Loucy (cell line): ENCODE measurements at regions not wholly inside any gene's neighbourhood (a gene's known extent, or its start where the extent isn't known, plus 50 kb on each side); places are given as distances from the start of the nearest gene placed in this dataset.
"Not testable (repeated sequence)": the region's sequence is repeated elsewhere in the genome, so short reads cannot be mapped to it uniquely, and the experiment has no call there.

ENCODE experiments used
- H2AFZ ChIP-seq: fragments of 200-600 bp; sonication (generic); 2 replicates; pipeline ENCODE4 v1.6.0; 2016; ENCODE audit warnings: antibody characterized with exemption, mild to moderate bottlenecking, low read length, moderate library complexity
- H3F3A ChIP-seq: fragments of 200-600 bp; 2 replicates; pipeline ENCODE4 v1.6.0; 2016; ENCODE audit warnings: antibody characterized with exemption, low read depth, mild to moderate bottlenecking
- H3K27me3 ChIP-seq: fragments of 200-600 bp; sonication (generic); 2 replicates; pipeline ENCODE4 v1.6.1; 2014; ENCODE audit warnings: low read length, mild to moderate bottlenecking; ENCODE audit not compliant: insufficient read depth, poor library complexity, severe bottlenecking
- H3K36me3 ChIP-seq: fragments of 200-600 bp; sonication (generic); 2 replicates; pipeline ENCODE4 v1.6.1; 2016; ENCODE audit warnings: low read length; ENCODE audit not compliant: insufficient read depth
- H3K4me1 ChIP-seq: fragments of 200-600 bp; sonication (generic); 2 replicates; pipeline ENCODE4 v1.5.1; 2014; ENCODE audit warnings: low read length, mild to moderate bottlenecking; ENCODE audit not compliant: insufficient read depth, poor library complexity, severe bottlenecking
- H3K4me2 ChIP-seq: fragments of 200-600 bp; sonication (generic); 2 replicates; pipeline ENCODE4 v1.6.0; 2014; ENCODE audit warnings: antibody characterized with exemption, low read length, low read depth, mild to moderate bottlenecking; ENCODE audit not compliant: poor library complexity, severe bottlenecking
- H3K4me3 ChIP-seq: fragments of 200-600 bp; sonication (generic); 2 replicates; pipeline ENCODE4 v1.5.1; 2014; ENCODE audit warnings: low read length, mild to moderate bottlenecking, mixed read lengths; ENCODE audit not compliant: poor library complexity, severe bottlenecking
- H3K79me2 ChIP-seq: fragments of 200-600 bp; sonication (generic); 2 replicates; pipeline ENCODE4 v1.6.1; 2014; ENCODE audit warnings: low read length; ENCODE audit not compliant: insufficient read depth
- H3K9ac ChIP-seq: fragments of 200-600 bp; sonication (generic); 2 replicates; pipeline ENCODE4 v1.6.0; 2014; ENCODE audit warnings: mild to moderate bottlenecking, low read depth, low read length, moderate library complexity; ENCODE audit not compliant: poor library complexity, severe bottlenecking
- H3K9me2 ChIP-seq: fragments of 200-600 bp; sonication (generic); replicated peaks from 2 replicates; pipeline ENCODE4 v1.6.1; 2016; ENCODE audit warnings: low read depth, low read length, mixed read lengths
- H3K9me3 ChIP-seq: fragments of 200-600 bp; sonication (generic); 2 replicates; pipeline ENCODE4 v1.6.1; 2014; ENCODE audit warnings: mild to moderate bottlenecking, antibody characterized with exemption, low read length, low read depth; ENCODE audit not compliant: insufficient read depth
- H4K20me1 ChIP-seq: fragments of 200-600 bp; sonication (generic); 2 replicates; pipeline ENCODE4 v1.6.0; 2014; ENCODE audit warnings: antibody characterized with exemption, low read length, mild to moderate bottlenecking; ENCODE audit not compliant: insufficient read depth, poor library complexity, severe bottlenecking
- CTCF ChIP-seq: fragments of 200-600 bp; sonication (generic); conservative IDR thresholded peaks from 2 replicates; pipeline ENCODE4 v1.5.1; 2014; ENCODE audit warnings: mild to moderate bottlenecking, antibody characterized with exemption, low read length
- EZH2phosphoT487 ChIP-seq: fragments of 200-600 bp; IDR thresholded peaks from 2 replicates; pipeline ENCODE4 v1.6.1; 2018; ENCODE audit warnings: antibody characterized with exemption, mild to moderate bottlenecking, moderate library complexity, borderline replicate concordance

DNA sequence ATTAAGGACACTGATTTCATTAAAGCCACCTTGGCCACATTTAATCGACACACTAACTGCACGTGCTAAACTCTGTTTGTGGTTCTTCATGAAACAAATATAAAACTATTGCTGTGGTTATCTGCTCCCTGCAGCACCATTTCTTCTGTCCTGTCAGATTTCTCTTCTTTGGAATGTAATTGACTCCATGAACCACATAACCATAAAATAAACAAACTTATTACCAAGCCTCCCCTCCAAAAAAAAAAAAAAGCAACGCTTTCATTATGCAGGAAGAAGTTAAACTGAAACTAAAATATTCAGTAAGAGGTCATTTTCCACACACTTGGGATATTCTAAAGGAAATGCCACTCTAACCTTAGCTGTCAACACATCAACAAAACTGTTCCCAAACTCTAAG is 319.1 kb upstream of the NT5E start:
- Histone ChIP-seq H3K9me2 (no peaks in the 10 kb centered on the region), H3K4me2 (no peak overlapping the region), H3K4me1 (no peaks in the 10 kb centered on the region), H3K36me3 (no peaks in the 10 kb centered on the region), H4K20me1 (no peaks in the 10 kb centered on the region), H3K27me3 (no peaks in the 10 kb centered on the region), H3K9ac (no peak overlapping the region), H3K4me3 (no peak overlapping the region), H3K79me2 (no peaks in the 10 kb centered on the region), H2AFZ (no peak overlapping the region), H3K9me3 (no peaks in the 10 kb centered on the region), H3F3A (no peaks in the 10 kb centered on the region)
- TF ChIP-seq CTCF (no peak), EZH2phosphoT487 (no peak)

DNA sequence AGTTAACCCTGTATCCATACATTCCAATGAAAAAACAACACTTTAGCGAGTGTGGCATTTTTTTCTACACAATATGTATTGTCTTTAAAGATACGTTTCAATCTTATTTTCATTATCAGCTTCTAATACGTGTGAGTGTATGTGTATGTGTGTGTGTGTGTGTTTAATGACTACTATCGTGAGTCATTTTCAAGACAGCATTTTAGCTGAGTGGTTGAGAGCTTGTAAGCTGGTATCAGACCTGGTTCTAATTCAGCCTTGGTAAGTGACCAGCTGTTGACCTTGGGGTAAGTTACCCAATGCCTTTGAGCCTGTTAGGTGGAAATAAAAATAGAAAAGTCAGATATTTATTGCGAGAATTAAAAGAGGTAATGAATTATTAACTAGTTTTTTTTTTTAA is 320.0 kb upstream of the NT5E start:
- TF ChIP-seq CTCF (no peak), EZH2phosphoT487 (no peak)
- no peaks in the 10 kb centered on the region for H4K20me1 ChIP-seq
- no peaks in the 10 kb centered on the region for H3K9me3 ChIP-seq
- H2AFZ ChIP-seq: no peak overlapping the region
- no peak overlapping the region for H3K4me3 ChIP-seq
- H3K36me3 ChIP-seq: no peaks in the 10 kb centered on the region
- H3K9me2 ChIP-seq: no peaks in the 10 kb centered on the region
- H3K27me3 ChIP-seq: no peaks in the 10 kb centered on the region
- H3F3A ChIP-seq: no peaks in the 10 kb centered on the region
- no peaks in the 10 kb centered on the region for H3K79me2 ChIP-seq
- no peak overlapping the region for H3K9ac ChIP-seq
- H3K4me2 ChIP-seq: no peak overlapping the region
- no peaks in the 10 kb centered on the region for H3K4me1 ChIP-seq

- H3K36me3 ChIP-seq: no peaks in the 10 kb centered on the region
- H3K9me3 ChIP-seq: no peaks in the 10 kb centered on the region
- H3K27me3 ChIP-seq: no peaks in the 10 kb centered on the region
- H3K9ac ChIP-seq: no peak overlapping the region
- H3K4me1 ChIP-seq: no peaks in the 10 kb centered on the region
- no peak overlapping the region for H2AFZ ChIP-seq
- H3K9me2 ChIP-seq: no peaks in the 10 kb centered on the region
- no peak for TF ChIP-seq CTCF
- no peak for TF ChIP-seq EZH2phosphoT487
- no peaks in the 10 kb centered on the region for H4K20me1 ChIP-seq
- no peaks in the 10 kb centered on the region for H3F3A ChIP-seq
- H3K79me2 ChIP-seq: no peaks in the 10 kb centered on the region
- H3K4me2 ChIP-seq: no peak overlapping the region
- no peak overlapping the region for H3K4me3 ChIP-seq
These were observed 321.1 kb upstream of the NT5E start for GRCh38 chr6:85128781-85129180.

DNA sequence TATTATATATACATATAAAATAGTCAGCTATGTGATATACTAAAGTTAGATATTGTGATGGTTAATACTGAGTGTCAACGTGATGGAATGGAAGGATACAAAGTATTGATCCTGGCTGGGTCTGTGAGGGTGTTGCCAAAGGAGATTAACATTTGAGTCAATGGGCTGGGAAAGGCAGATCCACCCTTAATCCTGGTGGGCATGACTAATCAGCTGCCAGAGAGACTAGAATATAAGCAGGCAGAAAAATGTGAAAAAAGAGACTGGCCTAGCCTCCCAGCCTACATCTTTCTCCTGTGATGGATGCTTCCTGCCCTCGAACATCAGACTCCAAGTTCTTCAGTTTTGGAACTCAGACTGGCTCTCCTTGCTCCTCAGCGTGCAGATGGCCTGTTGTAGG is 321.6 kb upstream of the NT5E start:
- not testable (repeated sequence) for H3K9ac ChIP-seq, H3K9me3 ChIP-seq, H4K20me1 ChIP-seq, H3K4me1 ChIP-seq, H2AFZ ChIP-seq, H3F3A ChIP-seq, H3K79me2 ChIP-seq, H3K9me2 ChIP-seq, H3K4me3 ChIP-seq, H3K27me3 ChIP-seq, H3K4me2 ChIP-seq, H3K36me3 ChIP-seq
